NCI-H2081 (cell line): ENCODE measurements at regions not wholly inside any gene's neighbourhood (a gene's known extent, or its start where the extent isn't known, plus 50 kb on each side); places are given as distances from the start of the nearest gene placed in this dataset.
"Not testable (repeated sequence)": the region's sequence is repeated elsewhere in the genome, so short reads cannot be mapped to it uniquely, and the experiment has no call there.

Experiments
- DNase-seq, 2 experiments: peaks; one replicate each; lab custom pipeline; 2025; lab: John Stamatoyannopoulos, UW

GRCh38 chr13:87982400-87982799 is 311.2 kb downstream of the SLITRK5 start:
- no peak for DNase-seq

- DNase-seq = no peak
Observed at GRCh38 chr13:87986639-87987250, 315.6 kb downstream of the SLITRK5 start.

DNA sequence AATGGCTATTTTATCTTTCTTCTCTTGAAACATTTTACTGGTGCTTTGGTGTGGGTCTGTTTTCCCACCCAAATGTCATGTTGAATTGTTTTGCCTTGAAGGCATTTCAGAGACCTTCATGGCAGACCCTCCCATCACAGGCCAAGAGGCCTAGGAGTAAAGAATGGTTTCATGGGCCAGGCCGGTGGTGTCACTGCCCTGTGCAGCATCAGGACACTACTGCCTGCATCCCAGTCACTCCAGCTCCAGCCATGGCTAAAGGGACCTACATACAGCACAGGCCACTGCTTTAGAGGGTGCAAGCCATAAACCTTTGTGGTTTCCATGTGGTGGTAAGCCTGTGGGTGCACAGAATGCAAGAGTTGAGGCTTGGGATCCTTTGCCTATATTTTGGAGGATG is 326.9 kb downstream of the SLITRK5 start:
- no peak for DNase-seq

DNA sequence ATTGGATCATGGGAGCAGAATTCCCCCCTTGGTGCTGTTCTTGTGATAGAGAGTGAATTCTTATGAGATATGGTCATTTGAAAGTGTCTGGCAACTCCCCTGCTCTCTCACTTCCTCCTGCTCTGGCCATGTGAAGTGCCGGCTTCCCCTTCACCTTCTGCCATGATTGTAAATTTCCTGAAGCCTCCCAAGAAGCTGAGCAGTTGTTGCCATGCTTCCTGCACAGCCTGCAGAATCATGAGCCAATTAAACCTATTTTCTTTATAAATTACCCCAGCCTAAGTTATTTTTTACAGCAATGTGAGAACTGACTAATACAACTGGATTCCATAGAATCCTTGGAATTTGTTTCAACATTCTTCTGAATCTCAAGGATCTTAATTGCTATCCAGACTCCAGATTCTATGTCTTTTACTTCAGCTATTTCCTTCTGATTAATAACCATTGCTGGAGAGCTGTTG is 328.1 kb downstream of the SLITRK5 start:
- no peak for DNase-seq

DNA sequence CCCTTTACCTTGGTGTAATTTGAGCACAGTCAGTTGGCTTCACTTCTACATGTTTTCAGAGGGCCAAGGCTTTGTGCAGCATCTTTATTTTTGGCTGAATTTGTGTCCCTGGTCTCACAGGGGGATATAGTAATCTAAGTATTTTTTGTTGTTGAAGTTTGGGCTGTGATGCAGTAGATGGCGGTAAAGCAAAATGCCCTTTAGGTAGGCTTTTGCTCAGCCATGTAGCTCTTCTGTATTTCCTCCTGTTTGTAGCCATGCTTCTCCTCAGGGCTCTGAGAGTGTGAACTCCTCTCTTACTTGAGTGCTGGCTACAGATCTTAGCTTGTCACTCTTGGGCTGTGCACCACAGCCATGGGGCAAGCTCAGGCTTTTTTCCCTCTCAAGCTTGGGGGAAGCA is 328.6 kb downstream of the SLITRK5 start:
- DNase-seq = no peak

GRCh38 chr13:88000239-88000638 is 329.1 kb downstream of the SLITRK5 start:
- DNase-seq = no peak

GRCh38 chr13:88000787-88001186 is 329.6 kb downstream of the SLITRK5 start:
- DNase-seq = no peak

DNA sequence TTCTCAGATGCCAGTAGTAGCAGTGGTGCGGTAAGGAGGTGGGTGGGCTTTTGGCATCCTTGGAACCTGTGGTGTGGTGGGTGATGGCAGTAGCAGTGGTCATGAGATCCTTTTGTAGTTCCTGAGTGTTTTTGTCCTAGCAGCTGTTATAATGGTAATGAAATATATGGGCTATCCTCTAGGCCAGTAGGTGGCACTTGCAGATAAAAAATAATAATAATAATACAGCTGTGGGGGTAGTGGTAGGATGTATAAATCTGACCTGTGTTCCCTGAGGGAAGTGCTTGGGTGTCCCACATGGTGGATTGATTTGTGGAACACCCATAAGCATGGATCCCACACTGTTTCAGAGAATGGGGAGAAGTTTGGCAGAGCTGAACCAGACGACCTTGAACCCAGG is 334.0 kb downstream of the SLITRK5 start:
- DNase-seq = no peak

DNA sequence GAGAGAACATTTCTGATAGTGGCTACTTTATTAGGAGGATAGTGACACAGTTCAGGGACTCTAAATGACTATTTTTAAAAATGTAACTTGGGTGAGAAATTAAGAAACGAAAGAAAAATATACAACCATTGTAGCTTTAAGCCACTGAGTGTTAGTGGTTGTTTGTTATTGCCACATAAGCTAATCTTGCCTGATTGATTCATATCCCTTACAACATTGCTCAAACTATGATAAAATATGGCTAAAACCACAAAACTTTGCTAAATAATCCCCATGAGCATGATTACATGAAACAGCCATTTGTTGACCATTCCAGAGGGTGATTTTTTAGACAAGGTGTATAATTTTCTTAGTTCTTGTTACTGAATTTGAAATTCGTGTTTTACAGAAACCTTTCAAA is 343.4 kb downstream of the SLITRK5 start:
- DNase-seq = no peak

GRCh38 chr13:88022431-88023208 is 351.4 kb downstream of the SLITRK5 start:
- no peak for DNase-seq

DNA sequence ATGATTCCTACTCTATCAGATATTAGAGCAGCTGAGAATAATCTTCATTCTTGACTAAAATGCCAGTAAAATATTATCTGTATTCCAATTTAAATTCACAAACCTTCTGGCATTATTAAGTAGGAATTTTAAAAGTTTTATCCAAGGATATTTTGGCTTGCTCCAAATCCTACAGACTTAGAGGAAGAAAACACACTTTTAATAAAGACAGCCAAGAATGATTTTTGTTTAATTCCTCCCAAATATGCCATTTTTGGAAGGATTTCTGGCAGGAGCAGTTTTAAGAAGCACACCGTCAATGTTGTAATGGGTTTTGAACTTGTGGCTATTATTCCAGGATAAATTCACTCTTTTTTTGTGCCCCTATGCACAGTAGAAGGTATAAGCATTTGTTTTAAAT is 355.1 kb downstream of the SLITRK5 start:
- DNase-seq = no peak

GRCh38 chr13:88031980-88032559 is 360.9 kb downstream of the SLITRK5 start:
- no peak for DNase-seq

- DNase-seq = not testable (repeated sequence)
Observed at GRCh38 chr13:88036205-88036604, 365.0 kb downstream of the SLITRK5 start.

DNA sequence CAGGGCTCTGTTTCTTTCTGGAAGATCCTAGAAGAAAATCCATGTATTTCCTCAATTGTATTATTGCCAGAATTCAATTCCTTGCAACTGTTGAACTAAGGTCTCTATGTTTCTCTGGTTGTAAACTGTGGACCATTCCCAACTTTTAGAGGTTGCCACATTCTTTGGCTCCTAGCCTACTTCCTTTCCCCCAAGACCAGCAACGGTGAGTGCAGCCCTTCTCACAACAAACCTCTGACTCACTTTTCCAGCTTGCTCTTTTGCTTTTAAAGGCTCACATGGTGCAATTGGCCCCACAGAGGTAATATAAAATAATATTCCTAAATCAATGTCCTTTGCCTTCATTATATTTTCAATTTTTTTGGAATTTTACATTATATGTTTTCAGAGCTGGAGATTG is 371.3 kb downstream of the SLITRK5 start:
- no peak for DNase-seq

DNA sequence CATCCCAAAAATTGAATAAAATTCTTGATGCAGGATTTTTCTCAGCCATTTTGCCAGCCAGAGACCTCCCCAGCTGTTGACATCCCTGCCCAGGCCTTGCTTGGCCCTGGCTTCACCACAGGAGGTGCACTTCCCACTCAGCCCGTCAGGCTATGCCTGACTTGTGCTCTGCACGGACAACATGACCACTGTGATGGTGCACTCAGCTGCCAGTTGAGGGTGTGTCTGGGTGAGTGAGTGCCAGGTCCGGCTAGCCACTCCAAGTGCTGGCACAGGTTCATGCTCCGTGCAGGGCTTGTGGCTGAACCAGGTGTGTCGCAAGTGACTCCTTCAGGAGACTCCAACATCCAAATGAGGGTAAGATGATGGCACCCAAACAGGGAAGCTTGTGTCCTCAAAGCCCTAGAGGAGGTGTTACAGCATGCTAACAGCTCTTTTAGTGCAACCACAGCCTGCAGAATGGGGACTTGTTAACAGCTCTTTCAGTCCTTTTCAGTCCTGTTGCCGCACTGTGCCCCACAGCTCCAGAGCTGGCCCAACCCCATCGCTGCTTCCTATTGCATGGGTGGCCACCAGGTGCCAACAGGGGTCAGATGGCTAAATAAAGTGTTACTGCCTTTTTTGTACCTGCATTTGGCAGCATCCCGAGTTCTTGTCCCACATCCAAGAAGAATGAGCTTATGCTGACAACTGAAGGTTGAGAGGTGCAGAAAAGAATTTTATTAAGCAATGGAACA is 380.7 kb downstream of the SLITRK5 start:
- no peak for DNase-seq

DNA sequence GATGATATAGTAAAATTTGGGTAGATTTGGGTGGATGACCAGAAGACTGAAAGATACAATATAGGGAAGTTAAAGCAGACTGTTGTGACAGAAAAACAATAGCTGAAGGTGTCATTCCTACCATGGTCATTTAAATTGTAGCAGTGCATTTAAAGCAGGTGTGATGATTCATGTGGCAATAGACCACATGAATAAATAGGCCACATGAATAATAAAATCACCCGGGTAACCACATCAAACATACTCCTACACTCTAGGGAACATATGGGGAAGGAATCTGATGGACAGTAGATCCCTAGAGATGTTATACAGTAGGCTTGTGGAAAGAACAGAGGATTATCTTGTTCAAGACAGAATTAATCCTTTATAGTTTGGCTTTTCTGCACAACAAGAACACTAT is 392.6 kb downstream of the SLITRK5 start:
- no peak for DNase-seq

DNA sequence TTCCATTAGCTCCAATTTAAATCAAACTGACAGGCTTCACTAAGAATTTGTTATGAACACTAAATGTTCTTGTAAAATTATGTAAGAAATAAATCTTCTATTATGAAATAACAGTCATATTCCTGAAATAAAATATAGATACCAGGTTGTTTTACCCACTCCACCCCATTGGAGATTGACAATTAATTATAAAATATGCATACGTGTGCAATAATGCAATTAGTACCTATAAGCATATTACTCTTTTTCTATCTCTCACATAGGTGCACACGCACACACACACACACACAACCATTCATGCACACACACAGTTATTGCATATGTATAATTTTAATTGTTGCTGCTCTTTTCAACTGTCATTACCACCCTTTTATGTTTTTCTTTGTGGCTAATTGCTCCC is 395.7 kb downstream of the SLITRK5 start:
- no peak for DNase-seq

- no peak for DNase-seq
Observed at GRCh38 chr13:88068316-88068715, 397.1 kb downstream of the SLITRK5 start.

- peak in 1 of 2 experiments; percentile 4 for DNase-seq
Observed at GRCh38 chr13:88068975-88069374, 397.8 kb downstream of the SLITRK5 start.

DNA sequence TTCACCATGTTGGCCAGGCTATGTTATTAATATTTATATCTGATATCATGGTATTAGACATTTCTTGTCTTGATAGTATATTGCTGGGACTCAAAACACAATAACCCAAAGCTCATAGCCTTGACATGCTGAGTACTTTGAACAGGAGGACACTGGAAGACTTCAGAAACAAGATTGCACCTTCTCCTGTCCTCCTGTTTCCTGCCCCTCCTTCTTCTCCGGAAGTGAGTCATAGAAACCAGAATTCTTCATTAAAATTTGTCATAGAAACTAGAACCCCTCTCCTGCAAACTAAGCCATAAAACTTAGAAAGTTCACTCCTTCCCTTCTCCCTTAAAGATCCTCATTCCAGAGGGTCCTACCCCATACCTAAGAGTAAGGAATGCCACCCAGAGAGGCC is 400.2 kb downstream of the SLITRK5 start:
- no peak for DNase-seq

DNA sequence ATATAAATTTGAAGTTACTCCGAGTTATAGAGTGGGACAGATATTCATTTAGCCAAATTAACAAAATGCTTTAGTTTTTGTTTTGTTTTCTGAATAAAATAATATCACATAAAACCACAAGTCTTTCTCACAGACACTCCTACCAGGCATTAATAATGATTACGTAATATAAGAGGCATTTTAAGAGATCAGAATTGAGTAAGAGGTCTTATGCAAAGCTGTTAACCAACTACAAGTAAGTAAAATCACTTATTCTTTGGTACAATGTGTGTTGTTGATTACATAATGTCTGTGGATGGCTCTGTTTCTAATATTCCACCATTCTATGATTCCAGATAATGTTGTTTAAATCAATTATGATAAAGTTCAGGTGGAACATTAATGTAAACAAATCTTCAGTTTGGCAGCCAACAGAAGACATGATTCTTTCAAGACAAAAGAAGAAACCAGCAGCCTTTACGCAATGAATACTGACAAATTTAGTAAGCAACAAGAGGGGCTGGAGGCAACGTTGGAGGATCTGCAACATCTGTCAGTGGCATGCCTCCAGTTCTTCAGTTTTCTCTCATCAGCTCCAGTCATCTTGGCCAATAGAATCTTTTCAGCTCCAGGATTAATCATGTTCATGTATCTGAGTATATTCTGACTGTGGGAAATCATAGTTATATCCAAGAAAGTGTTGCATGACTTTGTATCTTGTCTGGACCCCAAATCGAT is 403.8 kb downstream of the SLITRK5 start:
- no peak for DNase-seq

DNA sequence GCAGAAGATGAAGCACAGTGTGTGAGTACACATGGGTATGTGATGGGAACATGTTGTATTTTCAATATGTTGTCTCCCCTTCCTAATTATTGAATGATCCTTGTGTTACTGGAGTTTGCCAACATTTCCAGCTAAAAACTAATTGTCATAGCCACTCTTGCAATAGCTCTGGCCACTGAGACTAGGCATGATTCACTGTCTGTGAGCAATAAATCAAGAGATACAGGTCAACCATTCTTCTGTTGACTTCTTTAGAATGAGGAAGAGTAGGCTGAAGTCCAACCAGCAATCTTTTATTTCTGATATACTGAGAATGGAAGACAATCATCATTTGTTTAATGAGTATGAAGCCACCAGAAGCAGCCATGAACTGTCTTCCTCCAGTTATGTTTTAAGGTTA is 413.9 kb downstream of the SLITRK5 start:
- no peak for DNase-seq
